ENCODE measurements at regions not wholly inside any gene's neighbourhood (a gene's known extent, or its start where the extent isn't known, plus 50 kb on each side); places are given as distances from the start of the nearest gene placed in this dataset.

- no peak for DNase-seq
- intact Hi-C loops (cut with DNase I), result no loop called here
- Histone ChIP-seq H3K9me3 (no peaks in the 10 kb centered on the region), H3K9ac (ENCODE audit: low read depth in 2 of 2, low read length in 2 of 2) (no peak overlapping the region), H3K27me3 (no peaks in the 10 kb centered on the region), H3K27ac (no peak overlapping the region), H3K36me3 (no peaks in the 10 kb centered on the region), H3K4me3 (no peak overlapping the region), H3K4me1 (no peaks in the 10 kb centered on the region)
- no peak for TF ChIP-seq CTCF (IDR thresholded peaks at IDR 0.05)
Observed at GRCh38 chr5:1951165-1951816, 68.6 kb upstream of the IRX4 start.

GRCh38 chr5:1950708-1951103, 68.0 kb upstream of the IRX4 start:
- intact Hi-C loops (cut with DNase I), result no loop called here
- Histone ChIP-seq H3K4me3 (no peak overlapping the region), H3K27me3 (no peaks in the 10 kb centered on the region), H3K36me3 (no peaks in the 10 kb centered on the region), H3K4me1 (no peaks in the 10 kb centered on the region), H3K27ac (no peak overlapping the region), H3K9me3 (no peaks in the 10 kb centered on the region), H3K9ac (ENCODE audit: low read depth in 2 of 2, low read length in 2 of 2) (no peak overlapping the region)
- TF ChIP-seq CTCF (IDR thresholded peaks at IDR 0.05), result no peak
- DNase-seq, result no peak

GRCh38 chr5:1950096-1950707, 67.5 kb upstream of the IRX4 start:
- no peak for DNase-seq
- Histone ChIP-seq H3K4me3 (no peak overlapping the region), H3K27ac (no peak overlapping the region)

GRCh38 chr5:1949253-1949652, 66.5 kb upstream of the IRX4 start:
- TF ChIP-seq CTCF (IDR thresholded peaks at IDR 0.05), result no peak
- Histone ChIP-seq H3K36me3 (no peaks in the 10 kb centered on the region), H3K27ac (no peak overlapping the region), H3K9ac (ENCODE audit: low read depth in 2 of 2, low read length in 2 of 2) (no peak overlapping the region), H3K4me1 (no peaks in the 10 kb centered on the region), H3K27me3 (no peaks in the 10 kb centered on the region), H3K4me3 (no peak overlapping the region), H3K9me3 (no peaks in the 10 kb centered on the region)
- no peak for DNase-seq
- intact Hi-C loops (cut with DNase I), result no loop called here

More at GRCh38 chr5:1950096-1950707, 67.5 kb upstream of the IRX4 start:
- H3K36me3 ChIP-seq, result no peaks in the 10 kb centered on the region
- H3K9me3 ChIP-seq, result no peaks in the 10 kb centered on the region
- intact Hi-C loops (cut with DNase I), result no loop called here
- no peaks in the 10 kb centered on the region for H3K27me3 ChIP-seq
- no peak for TF ChIP-seq CTCF (IDR thresholded peaks at IDR 0.05)
- no peaks in the 10 kb centered on the region for H3K4me1 ChIP-seq
- H3K9ac ChIP-seq (ENCODE audit: low read depth in 2 of 2, low read length in 2 of 2), result no peak overlapping the region

GRCh38 chr5:1948663-1949191, 66.0 kb upstream of the IRX4 start:
- H3K9me3 ChIP-seq, result no peaks in the 10 kb centered on the region
- no peak overlapping the region for H3K27ac ChIP-seq
- H3K9ac ChIP-seq (ENCODE audit: low read depth in 2 of 2, low read length in 2 of 2), result no peak overlapping the region
- intact Hi-C loops (cut with DNase I), result no loop called here
- no peaks in the 10 kb centered on the region for H3K27me3 ChIP-seq
- no peaks in the 10 kb centered on the region for H3K36me3 ChIP-seq
- DNase-seq, result no peak
- no peak overlapping the region for H3K4me3 ChIP-seq
- no peak for TF ChIP-seq CTCF (IDR thresholded peaks at IDR 0.05)
- H3K4me1 ChIP-seq, result no peaks in the 10 kb centered on the region

All from colonic mucosa (tissue), 4 donors.